ENCODE measurements at regions not wholly inside any gene's neighbourhood (a gene's known extent, or its start where the extent isn't known, plus 50 kb on each side); places are given as distances from the start of the nearest gene placed in this dataset.

- Histone ChIP-seq H3K4me2 (ENCODE audit: insufficient read depth, insufficient read length, low read length) (no peak overlapping the region), H3K9ac (ENCODE audit: extremely low read depth, insufficient read length, low read length) (no peak overlapping the region), H3K23me2 (ENCODE audit: insufficient read length, low read depth, low read length, poor library complexity, severe bottlenecking) (no peaks in the 10 kb centered on the region), H2BK120ac (ENCODE audit: low read depth, low read length, poor library complexity, severe bottlenecking) (no peak overlapping the region), H3K23ac (ENCODE audit: insufficient read length, low read depth, low read length) (no peak overlapping the region), H2AFZ (ENCODE audit: low read length) (no peak overlapping the region), H3K27ac (ENCODE audit: insufficient read length, low read depth, low read length) (no peak overlapping the region), H4K5ac (ENCODE audit: insufficient read length, low read depth, low read length) (no peak overlapping the region), H2BK20ac (ENCODE audit: low read depth, low read length, poor library complexity, severe bottlenecking) (no peak overlapping the region), H2BK5ac (ENCODE audit: insufficient read length, low read length) (no peak overlapping the region), H4K20me1 (ENCODE audit: control insufficient read depth, insufficient read depth, insufficient read length) (no peaks in the 10 kb centered on the region), H4K91ac (ENCODE audit: insufficient read length, low read depth, low read length) (no peak overlapping the region), H3K14ac (ENCODE audit: insufficient read depth, low read length) (no peak overlapping the region), H3K27me3 (ENCODE audit: insufficient read depth, low read length) (no peaks in the 10 kb centered on the region), H2AK5ac (ENCODE audit: insufficient read length, low read length) (no peak overlapping the region), H3K56ac (ENCODE audit: insufficient read length, low read depth, low read length) (no peak overlapping the region), H3K4me1 (ENCODE audit: insufficient read depth, low read length) (no peaks in the 10 kb centered on the region; the same call in 1 of the 2 replicates), H3K4ac (ENCODE audit: low read depth, low read length) (no peak overlapping the region), H3K18ac (ENCODE audit: insufficient read length, low read depth, low read length) (no peak overlapping the region), H3T11ph (ENCODE audit: low read length) (no peak overlapping the region), H3K9me3 (ENCODE audit: control insufficient read depth, low read depth, low read length) (no peaks in the 10 kb centered on the region), H4K8ac (replicated peaks; ENCODE audit: insufficient read length, low read depth, low read length) (no peak overlapping the region), H3K79me2 (ENCODE audit: insufficient read depth, low read length) (no peaks in the 10 kb centered on the region), H2BK15ac (ENCODE audit: low read depth, low read length) (no peak overlapping the region), H2BK12ac (ENCODE audit: insufficient read length, low read depth, low read length) (no peak overlapping the region), H3K79me1 (ENCODE audit: insufficient read depth, low read depth, low read length, poor library complexity, severe bottlenecking) (no peaks in the 10 kb centered on the region)
- Mint-ChIP-seq H3K4me3 (no peak overlapping the region), H3K27ac (no peak overlapping the region; a peak in 1 of 7 replicates), H3K36me3 (ENCODE audit: insufficient read depth in 1 of 3, low read depth in 3 of 3) (no peaks in the 10 kb centered on the region), H3K4me1 (peaks cover 8 to 17% of the 10 kb centered on the region in 2 experiments), H3K9me3 (no peaks in the 10 kb centered on the region), H3K27me3 (ENCODE audit: low read depth) (no peaks in the 10 kb centered on the region)
- TF ChIP-seq CTCF (conservative IDR thresholded peaks at IDR 0.05), result no peak
- DNase-seq, result no peak
- no CpG with 5 or more reads among the region's 2 CpGs for WGBS (ENCODE audit: extremely low coverage, insufficient read length, low lambda C conversion rate)
These were observed 1034.3 kb upstream of the NXPH2 start for GRCh38 chr2:139814458-139814857.
